SK-N-SH (cell line): ENCODE measurements at regions not wholly inside any gene's neighbourhood (a gene's known extent, or its start where the extent isn't known, plus 50 kb on each side); places are given as distances from the start of the nearest gene placed in this dataset.
A peak's percentile ranks its signal among the peaks of the same experiment; 100 is the strongest.
"Not testable (repeated sequence)": the region's sequence is repeated elsewhere in the genome, so short reads cannot be mapped to it uniquely, and the experiment has no call there.

Source experiments
- CTCF ChIA-PET: fragments of 300-600, 350-600 bp; formaldehyde crosslinking; extraction: SDS; loops from one replicate; lab custom pipeline; 2021; lab: Yijun Ruan, JAX
- POLR2A ChIA-PET: fragments of 350-600 bp; sonication (Branson Sonifier 250); formaldehyde crosslinking; extraction: SDS; loops from one replicate; lab custom pipeline; 2020; ENCODE audit warnings: antibody characterized with exemption, inconsistent platforms; lab: Yijun Ruan, JAX
- DNase-seq: peaks from one replicate; pipeline ENCODE4 v3.0.0; 2012
- H2AFZ ChIP-seq: fragments of 200-600 bp; sonication (generic); 2 replicates; pipeline ENCODE4 v1.8.1; 2016; ENCODE audit warnings: antibody characterized with exemption, mild to moderate bottlenecking, low read depth
- H3F3A ChIP-seq: fragments of 200-600 bp; sonication (generic); replicated peaks from 2 replicates; pipeline ENCODE3; 2016; ENCODE audit warnings: antibody characterized with exemption, mild to moderate bottlenecking; ENCODE audit not compliant: insufficient read depth
- H3K27ac ChIP-seq, 2 experiments: fragments of 200-500 bp in 1 of 2; fragments of 200-600 bp in 1 of 2; sonication (Bioruptor generic) in 1 of 2; sonication (generic), shearing (Covaris generic) in 1 of 2; 2 replicates each; pipeline versions ENCODE4 v1.5.1 to v1.6.1; 2014 to 2016; ENCODE audit warnings: low read depth in 2 of 2, inconsistent platforms in 1 of 2, low read length in 1 of 2, mild to moderate bottlenecking in 1 of 2, mixed read lengths in 1 of 2
- H3K27me3 ChIP-seq: fragments of 200-600 bp; sonication (generic), shearing (Covaris generic); 2 replicates; pipeline ENCODE4 v1.6.1; 2016; ENCODE audit warnings: mixed run types; ENCODE audit not compliant: insufficient read depth
- H3K36me3 ChIP-seq, 2 experiments: fragments of 200-500 bp in 1 of 2; fragments of 200-600 bp in 1 of 2; sonication (Bioruptor generic) in 1 of 2; sonication (generic) in 1 of 2; replicated peaks in 1 of 2; 2 replicates each; pipeline versions ENCODE3 to v1.5.1; 2014 to 2016; ENCODE audit warnings: low read length in 1 of 2, mild to moderate bottlenecking in 1 of 2; ENCODE audit not compliant: insufficient read depth in 2 of 2, control insufficient read depth in 1 of 2
- H3K4me1 ChIP-seq, 2 experiments: fragments of 200-500 bp in 1 of 2; fragments of 200-600 bp in 1 of 2; sonication (Bioruptor generic) in 1 of 2; sonication (generic), shearing (Covaris generic) in 1 of 2; 2 replicates each; pipeline versions ENCODE4 v1.5.1 to v1.6.1; 2014 to 2016; ENCODE audit warnings: low read depth in 1 of 2, low read length in 1 of 2, mixed run types in 1 of 2; ENCODE audit not compliant: insufficient read depth in 2 of 2, control insufficient read depth in 1 of 2
- H3K4me2 ChIP-seq: fragments of 200-600 bp; sonication (generic), shearing (Covaris generic); 2 replicates; pipeline ENCODE4 v1.6.1; 2017; ENCODE audit warnings: mixed run types
- H3K4me3 ChIP-seq, 2 experiments: fragments of 200-500 bp in 1 of 2; fragments of 200-600 bp in 1 of 2; sonication (Bioruptor generic) in 1 of 2; sonication (generic), shearing (Covaris generic) in 1 of 2; 2 replicates each; pipeline versions ENCODE4 v1.5.1 to v1.8.1; 2014 to 2016; ENCODE audit warnings: low read depth in 2 of 2, inconsistent platforms in 1 of 2, low read length in 1 of 2, mild to moderate bottlenecking in 1 of 2, mixed read lengths in 1 of 2, moderate library complexity in 1 of 2
- H3K79me2 ChIP-seq: fragments of 200-600 bp; sonication (generic); 2 replicates; pipeline ENCODE4 v1.8.1; 2017; ENCODE audit warnings: mild to moderate bottlenecking; ENCODE audit not compliant: insufficient read depth
- H3K9ac ChIP-seq: fragments of 200-600 bp; sonication (generic); 2 replicates; pipeline ENCODE4 v1.6.1; 2017; ENCODE audit warnings: mixed run types
- H3K9me2 ChIP-seq: fragments of 200-600 bp; sonication (generic); 2 replicates; pipeline ENCODE4 v1.6.1; 2017; ENCODE audit warnings: mixed run types
- H3K9me3 ChIP-seq: fragments of 200-600 bp; sonication (generic); 2 replicates; pipeline ENCODE4 v1.6.1; 2017; ENCODE audit warnings: mixed run types, mild to moderate bottlenecking, moderate library complexity
- H4K20me1 ChIP-seq: fragments of 200-600 bp; sonication (generic); 2 replicates; pipeline ENCODE4 v1.6.1; 2017; ENCODE audit warnings: mild to moderate bottlenecking, mixed run types; ENCODE audit not compliant: insufficient read depth
- FOSL2 ChIP-seq: IDR thresholded peaks from 2 replicates; pipeline ENCODE4 v1.4.0; 2012; ENCODE audit warnings: low read depth, mild to moderate bottlenecking, moderate library complexity, borderline replicate concordance
- FOXJ3 ChIP-seq: sonication (generic); formaldehyde crosslinking; IDR thresholded peaks from 2 replicates; pipeline ENCODE4 v1.5.1; 2020; ENCODE audit warnings: mild to moderate bottlenecking, missing genetic modification reagents
- NFIC ChIP-seq: IDR thresholded peaks from 2 replicates; pipeline ENCODE4 v1.4.0; 2012; ENCODE audit warnings: borderline replicate concordance
- NRF1 ChIP-seq: IDR thresholded peaks from 2 replicates; pipeline ENCODE4 v1.6.1; 2012; ENCODE audit warnings: low read depth, mild to moderate bottlenecking, low read length
- REST ChIP-seq: IDR thresholded peaks from 2 replicates; pipeline ENCODE4 v1.6.1; 2012; ENCODE audit warnings: mild to moderate bottlenecking, low read depth, low read length, moderate library complexity
- SMC3 ChIP-seq: IDR thresholded peaks from 2 replicates; pipeline ENCODE4 v1.6.1; 2012; ENCODE audit warnings: low read depth, low read length, improper control_type of control experiment
- TAF1 ChIP-seq: IDR thresholded peaks from 2 replicates; pipeline ENCODE4 v1.6.1; 2012; ENCODE audit warnings: low read depth, mild to moderate bottlenecking, low read length, moderate library complexity, borderline replicate concordance
- TCF12 ChIP-seq: IDR thresholded peaks from 2 replicates; pipeline ENCODE4 v1.4.0; 2012
- TEAD4 ChIP-seq: IDR thresholded peaks from 2 replicates; pipeline ENCODE4 v1.4.0; 2012; ENCODE audit warnings: mild to moderate bottlenecking, borderline replicate concordance; ENCODE audit not compliant: insufficient read depth
- YY1 ChIP-seq: IDR thresholded peaks from 2 replicates; pipeline ENCODE4 v1.4.0; 2012; ENCODE audit warnings: low read depth, mild to moderate bottlenecking
- WGBS: methylation state at CpG from one replicate; pipeline ENCODE4 v1.1.6; 2017; ENCODE audit warnings: low lambda C conversion rate; 5-methylcytosine and 5-hydroxymethylcytosine counted together
- TF ChIP-seq, protein P1 (sequence below): fragments of 200-600 bp; sonication (generic); IDR thresholded peaks from 2 replicates; pipeline ENCODE4 v1.6.1; 2017; ENCODE audit warnings: antibody characterized with exemption, mild to moderate bottlenecking, moderate library complexity
- TF ChIP-seq, protein P2 (sequence below): fragments of 150-350 bp; IDR thresholded peaks from 2 replicates; pipeline ENCODE4 v1.6.1; 2017; ENCODE audit warnings: antibody characterized with exemption, low read length, low read depth, borderline replicate concordance
- TF ChIP-seq, protein P3 (sequence below): IDR thresholded peaks from 2 replicates; pipeline ENCODE4 v1.4.0; 2012; ENCODE audit warnings: low read depth
- TF ChIP-seq, protein P4 (sequence below): fragments of 150-350 bp; IDR thresholded peaks from 2 replicates; pipeline ENCODE4 v1.6.1; 2016; ENCODE audit warnings: mild to moderate bottlenecking, low read depth, low read length

GRCh38 chr5:18736051-18736398, 1101.8 kb downstream of the TAF11L14 start:
- CTCF ChIA-PET: no interaction called here
- POLR2A ChIA-PET: no interaction called here
- H3K4me1 ChIP-seq: no peaks in the 10 kb centered on the region
- no peaks in the 10 kb centered on the region for H3K36me3 ChIP-seq
- H3K27me3 ChIP-seq: no peaks in the 10 kb centered on the region
- no peak overlapping the region for H3K4me2 ChIP-seq
- H3K9me2 ChIP-seq: no peaks in the 10 kb centered on the region
- H2AFZ ChIP-seq: peak overlapping the region; percentile 75; the same call in 1 of the 2 replicates
- no peaks in the 10 kb centered on the region for H4K20me1 ChIP-seq
- 65% methylated on average over 2 of the region's 2 CpGs for WGBS
- H3F3A ChIP-seq: no peaks in the 10 kb centered on the region
- TF ChIP-seq FOSL2 (no peak), NRF1 (no peak), NFIC (no peak), TCF12 (no peak), TEAD4 (no peak), TAF1 (no peak), FOXJ3 (CRISPR knock-in tag) (no peak)
- TF ChIP-seq, protein P1, sequence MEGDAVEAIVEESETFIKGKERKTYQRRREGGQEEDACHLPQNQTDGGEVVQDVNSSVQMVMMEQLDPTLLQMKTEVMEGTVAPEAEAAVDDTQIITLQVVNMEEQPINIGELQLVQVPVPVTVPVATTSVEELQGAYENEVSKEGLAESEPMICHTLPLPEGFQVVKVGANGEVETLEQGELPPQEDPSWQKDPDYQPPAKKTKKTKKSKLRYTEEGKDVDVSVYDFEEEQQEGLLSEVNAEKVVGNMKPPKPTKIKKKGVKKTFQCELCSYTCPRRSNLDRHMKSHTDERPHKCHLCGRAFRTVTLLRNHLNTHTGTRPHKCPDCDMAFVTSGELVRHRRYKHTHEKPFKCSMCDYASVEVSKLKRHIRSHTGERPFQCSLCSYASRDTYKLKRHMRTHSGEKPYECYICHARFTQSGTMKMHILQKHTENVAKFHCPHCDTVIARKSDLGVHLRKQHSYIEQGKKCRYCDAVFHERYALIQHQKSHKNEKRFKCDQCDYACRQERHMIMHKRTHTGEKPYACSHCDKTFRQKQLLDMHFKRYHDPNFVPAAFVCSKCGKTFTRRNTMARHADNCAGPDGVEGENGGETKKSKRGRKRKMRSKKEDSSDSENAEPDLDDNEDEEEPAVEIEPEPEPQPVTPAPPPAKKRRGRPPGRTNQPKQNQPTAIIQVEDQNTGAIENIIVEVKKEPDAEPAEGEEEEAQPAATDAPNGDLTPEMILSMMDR: no peak
- H3K79me2 ChIP-seq: no peaks in the 10 kb centered on the region
- H3K4me3 ChIP-seq: no peak overlapping the region
- H3K9ac ChIP-seq: no peak overlapping the region
- H3K9me3 ChIP-seq: no peaks in the 10 kb centered on the region
- H3K27ac ChIP-seq: no peak overlapping the region
- no peak for DNase-seq

- H3K4me3 ChIP-seq, H3K27ac ChIP-seq, H3F3A ChIP-seq, H3K9me2 ChIP-seq, CTCF ChIA-PET, H4K20me1 ChIP-seq, DNase-seq, H3K79me2 ChIP-seq, H3K9ac ChIP-seq, POLR2A ChIA-PET, H3K9me3 ChIP-seq, H3K4me1 ChIP-seq, H3K27me3 ChIP-seq, H3K36me3 ChIP-seq: not testable (repeated sequence)
- Histone ChIP-seq H3K4me2 (peak overlapping the region; percentile 37; the same call in 1 of the 2 replicates), H2AFZ (peak overlapping the region; percentile 35; the same call in 1 of the 2 replicates)
- 73% methylated on average over 7 of the region's 7 CpGs for WGBS
Observed at GRCh38 chr5:18736736-18737135, 1102.5 kb downstream of the TAF11L14 start.

- H3K79me2 ChIP-seq: no peaks in the 10 kb centered on the region
- H3K4me1 ChIP-seq: no peaks in the 10 kb centered on the region
- no peak overlapping the region for H3K9ac ChIP-seq
- H3K4me3 ChIP-seq: no peak overlapping the region
- no peaks in the 10 kb centered on the region for H4K20me1 ChIP-seq
- DNase-seq: no peak
- POLR2A ChIA-PET: no interaction called here
- no peak overlapping the region for H3K4me2 ChIP-seq
- H3K36me3 ChIP-seq: no peaks in the 10 kb centered on the region
- no peaks in the 10 kb centered on the region for H3K27me3 ChIP-seq
- CTCF ChIA-PET: interaction anchor here (1.7 kb wide), 1 partner anchor 274 kb away, joined by 3 read pairs; no protein-coding TSS in a partner anchor
- H3F3A ChIP-seq: no peaks in the 10 kb centered on the region
- no peaks in the 10 kb centered on the region for H3K9me3 ChIP-seq
- H3K27ac ChIP-seq: no peak overlapping the region
- no peak overlapping the region for H2AFZ ChIP-seq
- no peaks in the 10 kb centered on the region for H3K9me2 ChIP-seq
- TF ChIP-seq REST (no peak), YY1 (no peak), SMC3 (no peak), FOXJ3 (CRISPR knock-in tag) (no peak)
- TF ChIP-seq, protein P2, sequence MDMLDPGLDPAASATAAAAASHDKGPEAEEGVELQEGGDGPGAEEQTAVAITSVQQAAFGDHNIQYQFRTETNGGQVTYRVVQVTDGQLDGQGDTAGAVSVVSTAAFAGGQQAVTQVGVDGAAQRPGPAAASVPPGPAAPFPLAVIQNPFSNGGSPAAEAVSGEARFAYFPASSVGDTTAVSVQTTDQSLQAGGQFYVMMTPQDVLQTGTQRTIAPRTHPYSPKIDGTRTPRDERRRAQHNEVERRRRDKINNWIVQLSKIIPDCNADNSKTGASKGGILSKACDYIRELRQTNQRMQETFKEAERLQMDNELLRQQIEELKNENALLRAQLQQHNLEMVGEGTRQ: no peak
- TF ChIP-seq, protein P3, sequence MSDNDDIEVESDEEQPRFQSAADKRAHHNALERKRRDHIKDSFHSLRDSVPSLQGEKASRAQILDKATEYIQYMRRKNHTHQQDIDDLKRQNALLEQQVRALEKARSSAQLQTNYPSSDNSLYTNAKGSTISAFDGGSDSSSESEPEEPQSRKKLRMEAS: no peak
- TF ChIP-seq, protein P4, sequence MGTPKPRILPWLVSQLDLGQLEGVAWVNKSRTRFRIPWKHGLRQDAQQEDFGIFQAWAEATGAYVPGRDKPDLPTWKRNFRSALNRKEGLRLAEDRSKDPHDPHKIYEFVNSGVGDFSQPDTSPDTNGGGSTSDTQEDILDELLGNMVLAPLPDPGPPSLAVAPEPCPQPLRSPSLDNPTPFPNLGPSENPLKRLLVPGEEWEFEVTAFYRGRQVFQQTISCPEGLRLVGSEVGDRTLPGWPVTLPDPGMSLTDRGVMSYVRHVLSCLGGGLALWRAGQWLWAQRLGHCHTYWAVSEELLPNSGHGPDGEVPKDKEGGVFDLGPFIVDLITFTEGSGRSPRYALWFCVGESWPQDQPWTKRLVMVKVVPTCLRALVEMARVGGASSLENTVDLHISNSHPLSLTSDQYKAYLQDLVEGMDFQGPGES: no peak
Observed at GRCh38 chr5:18740301-18740700, 1106.0 kb downstream of the TAF11L14 start.
